ENCODE measurements at regions not wholly inside any gene's neighbourhood (a gene's known extent, or its start where the extent isn't known, plus 50 kb on each side); places are given as distances from the start of the nearest gene placed in this dataset.

GRCh38 chr2:12504443-12504842 lies 212.3 kb upstream of the TRIB2 start:
- ChIA-PET CTCF (no interaction called here), POLR2A (no interaction called here)
- H3K9me3 Mint-ChIP-seq = no peaks in the 10 kb centered on the region
- DNase-seq (no peak), ATAC-seq (ENCODE audit: low read depth) (no peak)
- H3K27me3 Mint-ChIP-seq = peaks cover 24% of the 10 kb centered on the region
- no peak overlapping the region for H3K27ac Mint-ChIP-seq
- H3K4me1 Mint-ChIP-seq = peaks cover 72% of the 10 kb centered on the region
- no peaks in the 10 kb centered on the region for H3K36me3 Mint-ChIP-seq (ENCODE audit: low read depth)
- no peak overlapping the region for H3K4me3 Mint-ChIP-seq
- no peak for TF ChIP-seq CTCF (IDR thresholded peaks at IDR 0.05)
- intact Hi-C loops (cut with micrococcal nuclease) = loop anchor here (5.0 kb wide), 2 partner anchors 113 to 213 kb away; partner anchors contain the start of gene TRIB2

GRCh38 chr2:12506846-12507245 lies 209.9 kb upstream of the TRIB2 start:
- H3K27me3 Mint-ChIP-seq = peaks cover 38% of the 10 kb centered on the region
- no peaks in the 10 kb centered on the region for H3K9me3 Mint-ChIP-seq
- H3K4me3 Mint-ChIP-seq = no peak overlapping the region
- no peaks in the 10 kb centered on the region for H3K36me3 Mint-ChIP-seq (ENCODE audit: low read depth)
- intact Hi-C loops (cut with micrococcal nuclease) = no loop called here
- no peak overlapping the region for H3K27ac Mint-ChIP-seq
- no peak for TF ChIP-seq CTCF (IDR thresholded peaks at IDR 0.05)
- ChIA-PET POLR2A (no interaction called here), CTCF (no interaction called here)
- ATAC-seq (ENCODE audit: low read depth) = no peak
- no peak for DNase-seq
- H3K4me1 Mint-ChIP-seq = peaks cover 48% of the 10 kb centered on the region

GRCh38 chr2:12507295-12507694 lies 209.4 kb upstream of the TRIB2 start:
- no peak for TF ChIP-seq CTCF (IDR thresholded peaks at IDR 0.05)
- DNase-seq (no peak), ATAC-seq (ENCODE audit: low read depth) (peak; percentile 91)
- Mint-ChIP-seq H3K36me3 (ENCODE audit: low read depth) (no peaks in the 10 kb centered on the region), H3K4me3 (no peak overlapping the region), H3K27me3 (peaks cover 38% of the 10 kb centered on the region), H3K27ac (no peak overlapping the region), H3K4me1 (peaks cover 43% of the 10 kb centered on the region), H3K9me3 (no peaks in the 10 kb centered on the region)
- CTCF ChIA-PET = no interaction called here
- POLR2A ChIA-PET = no interaction called here
- intact Hi-C loops (cut with micrococcal nuclease) = no loop called here

- ATAC-seq (ENCODE audit: low read depth) (no peak), DNase-seq (no peak)
- Mint-ChIP-seq H3K36me3 (ENCODE audit: low read depth) (no peaks in the 10 kb centered on the region), H3K9me3 (no peaks in the 10 kb centered on the region), H3K4me3 (no peak overlapping the region), H3K27ac (no peak overlapping the region), H3K4me1 (peaks cover 31% of the 10 kb centered on the region), H3K27me3 (peaks cover 39% of the 10 kb centered on the region)
- CTCF ChIA-PET = no interaction called here
- intact Hi-C loops (cut with micrococcal nuclease) = no loop called here
- TF ChIP-seq CTCF (IDR thresholded peaks at IDR 0.05) = no peak
- POLR2A ChIA-PET = no interaction called here
Measured at GRCh38 chr2:12510070-12510469, 206.7 kb upstream of the TRIB2 start.

- no peak overlapping the region for H3K27ac Mint-ChIP-seq
- ChIA-PET CTCF (no interaction called here), POLR2A (no interaction called here)
- H3K27me3 Mint-ChIP-seq = peaks cover 21% of the 10 kb centered on the region
- TF ChIP-seq CTCF (IDR thresholded peaks at IDR 0.05) = no peak
- H3K9me3 Mint-ChIP-seq = no peaks in the 10 kb centered on the region
- no peak for DNase-seq
- intact Hi-C loops (cut with micrococcal nuclease) = no loop called here
- ATAC-seq (ENCODE audit: low read depth) = no peak
- no peaks in the 10 kb centered on the region for H3K36me3 Mint-ChIP-seq (ENCODE audit: low read depth)
- no peak overlapping the region for H3K4me3 Mint-ChIP-seq
- peaks cover 10% of the 10 kb centered on the region for H3K4me1 Mint-ChIP-seq
Measured at GRCh38 chr2:12513339-12513738, 203.4 kb upstream of the TRIB2 start.
